Iris pigment epithelial cell (primary cell): ENCODE measurements at regions not wholly inside any gene's neighbourhood (a gene's known extent, or its start where the extent isn't known, plus 50 kb on each side); places are given as distances from the start of the nearest gene placed in this dataset.

Experiments used
- DNase-seq: peaks from one replicate; pipeline ENCODE4 v3.0.0-alpha.2; 2011; ENCODE audit warnings: low read depth

GRCh38 chr4:54988655-54989054 is 136.7 kb downstream of the KDR start:
- no peak for DNase-seq

GRCh38 chr4:54986095-54986846 is 139.1 kb downstream of the KDR start:
- no peak for DNase-seq

GRCh38 chr4:54976682-54977081 is 148.7 kb downstream of the KDR start:
- no peak for DNase-seq

GRCh38 chr4:54976031-54976430 is 149.4 kb downstream of the KDR start:
- DNase-seq: no peak

- DNase-seq: no peak
Measured at GRCh38 chr4:54973784-54974183, 151.6 kb downstream of the KDR start.

- peak; percentile 55 for DNase-seq
Measured at GRCh38 chr4:54971474-54971950, 153.9 kb downstream of the KDR start.

GRCh38 chr4:54967289-54967688 is 158.1 kb downstream of the KDR start:
- no peak for DNase-seq

- DNase-seq: peak; percentile 34
Measured at GRCh38 chr4:54961357-54961975, 163.9 kb downstream of the KDR start.

- peak; percentile 69 for DNase-seq
Measured at GRCh38 chr4:54959651-54960116, 165.7 kb downstream of the KDR start.

GRCh38 chr4:54959131-54959530 is 166.3 kb downstream of the KDR start:
- DNase-seq: no peak

- peak; percentile 29 for DNase-seq
Measured at GRCh38 chr4:54958236-54958635, 167.2 kb downstream of the KDR start.

- DNase-seq: no peak
Measured at GRCh38 chr4:54954656-54955388, 170.6 kb downstream of the KDR start.

- DNase-seq: no peak
Measured at GRCh38 chr4:54946741-54947140, 178.7 kb downstream of the KDR start.

GRCh38 chr4:54945838-54946237 is 179.6 kb downstream of the KDR start:
- DNase-seq: no peak

GRCh38 chr4:54942721-54943120 is 182.7 kb downstream of the KDR start:
- no peak for DNase-seq

- no peak for DNase-seq
Measured at GRCh38 chr4:54941994-54942552, 183.3 kb downstream of the KDR start.

GRCh38 chr4:54940996-54941865 is 184.2 kb downstream of the KDR start:
- no peak for DNase-seq

GRCh38 chr4:54937501-54937900 is 187.9 kb downstream of the KDR start:
- no peak for DNase-seq

GRCh38 chr4:54933579-54933978 is 191.8 kb downstream of the KDR start:
- DNase-seq: no peak

- DNase-seq: peak; percentile 27
Measured at GRCh38 chr4:54930226-54930625, 195.2 kb downstream of the KDR start.

- no peak for DNase-seq
Measured at GRCh38 chr4:54929459-54929858, 195.9 kb downstream of the KDR start.

GRCh38 chr4:54924891-54925290 is 200.5 kb downstream of the KDR start:
- DNase-seq: no peak
